Breast epithelium (tissue), 4 donors: ENCODE measurements at regions not wholly inside any gene's neighbourhood (a gene's known extent, or its start where the extent isn't known, plus 50 kb on each side); places are given as distances from the start of the nearest gene placed in this dataset.

Source experiments
- DNase-seq, 2 donors: peaks; one replicate each; pipeline ENCODE4 v3.0.0-alpha.2; 2019; ENCODE audit warnings: low spot score in 2 of 2
- H3K27ac ChIP-seq, 2 donors: fragments of 200-600 bp; sonication (generic) in 1 of 2; one replicate each; pipeline ENCODE4 v1.5.1; 2016 to 2019; ENCODE audit warnings: mild to moderate bottlenecking in 1 of 2
- H3K27me3 ChIP-seq, 2 donors: fragments of 200-600 bp; sonication (generic) in 1 of 2; one replicate each; pipeline versions ENCODE4 v1.5.1 to v1.6.0; 2017 to 2019; ENCODE audit warnings: control low read depth in 1 of 2, mild to moderate bottlenecking in 1 of 2
- H3K36me3 ChIP-seq: fragments of 200-600 bp; one replicate; pipeline ENCODE4 v1.5.1; 2019
- H3K4me1 ChIP-seq, 2 donors: fragments of 200-600 bp; sonication (generic); one replicate each; pipeline ENCODE4 v1.5.1; 2016 to 2019; ENCODE audit warnings: control low read depth in 1 of 2
- H3K4me3 ChIP-seq, 3 donors: fragments of 200-600 bp; sonication (generic); 1 replicate in 2 of 3; 2 replicates in 1 of 3; pipeline ENCODE4 v1.5.1; 2016 to 2019; ENCODE audit warnings: mild to moderate bottlenecking in 3 of 3, moderate library complexity in 2 of 3
- H3K9me3 ChIP-seq, 2 donors: fragments of 200-600 bp; sonication (generic) in 1 of 2; one replicate each; pipeline ENCODE4 v1.5.1; 2016 to 2019; ENCODE audit warnings: control low read depth in 1 of 2
- POLR2A ChIP-seq: fragments of 450-650 bp; IDR thresholded peaks from one replicate; pipeline ENCODE4 v1.6.1; 2016; ENCODE audit warnings: antibody characterized with exemption, mild to moderate bottlenecking, moderate library complexity
- POLR2AphosphoS5 ChIP-seq, 3 donors: sonication (generic); formaldehyde crosslinking; IDR thresholded peaks; one replicate each; pipeline ENCODE4 v1.6.1; 2017; ENCODE audit warnings: antibody characterized with exemption in 3 of 3
- intact Hi-C: fragments of 100-400 bp; cut with DNase I; formaldehyde crosslinking; loops from one replicate; pipeline ENCODE4 v1.15.1; 2023; ENCODE audit warnings: low total_unique reads
- TF ChIP-seq, protein P1 (sequence below), 3 donors: fragments of 450-650 bp; IDR thresholded peaks; one replicate each; pipeline ENCODE4 v1.5.1; 2016 to 2017; ENCODE audit warnings: antibody characterized with exemption in 3 of 3, mild to moderate bottlenecking in 3 of 3, moderate library complexity in 3 of 3

DNA sequence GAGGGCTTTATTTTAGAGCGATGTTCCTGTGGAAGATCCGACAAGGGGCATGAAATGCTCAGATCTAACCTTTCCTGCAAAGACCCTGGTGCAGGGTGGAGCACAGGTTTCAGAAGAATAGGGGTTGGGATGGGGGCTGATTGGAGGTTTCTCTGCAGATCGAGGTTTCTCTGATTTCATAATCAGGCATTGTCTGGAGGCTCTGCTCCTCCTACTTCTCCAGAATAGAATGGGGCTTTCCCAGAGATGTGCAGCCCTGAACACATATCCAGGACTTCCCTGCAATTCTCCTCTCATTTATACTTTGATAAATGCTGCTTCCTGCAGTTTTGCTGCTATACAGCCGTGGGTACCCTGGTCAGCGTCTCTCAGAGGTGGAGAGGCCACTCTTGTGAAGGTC lies 397.6 kb upstream of the BOD1L1 start:
- TF ChIP-seq POLR2A (no peak), POLR2AphosphoS5 (IDR thresholded peaks at IDR 0.05) (no peak)
- no peaks in the 10 kb centered on the region for H3K36me3 ChIP-seq
- H3K4me1 ChIP-seq = no peaks in the 10 kb centered on the region
- no peak overlapping the region for H3K27ac ChIP-seq
- no peaks in the 10 kb centered on the region for H3K27me3 ChIP-seq
- DNase-seq = no peak
- intact Hi-C loops = no loop called here
- no peak overlapping the region for H3K4me3 ChIP-seq
- H3K9me3 ChIP-seq = no peaks in the 10 kb centered on the region

DNA sequence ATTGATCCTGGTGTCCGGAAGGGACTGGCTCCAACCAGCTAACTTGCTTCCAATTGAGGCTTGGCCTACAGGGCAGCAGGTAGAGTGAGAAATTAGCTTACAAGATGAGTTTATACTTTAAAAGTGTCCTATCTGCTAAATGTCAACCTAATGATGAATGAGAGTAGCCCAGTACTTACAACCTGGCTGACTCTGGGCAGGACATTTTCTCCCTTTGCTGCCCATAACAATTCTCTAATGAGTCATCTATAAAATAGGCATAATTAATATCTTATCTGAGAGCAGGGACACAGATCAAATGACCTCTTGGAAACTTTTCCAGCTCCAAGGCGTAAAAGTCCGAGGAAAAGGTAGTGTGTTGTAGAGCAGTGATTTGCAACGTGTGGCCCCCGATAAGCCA lies 398.4 kb upstream of the BOD1L1 start:
- DNase-seq = no peak
- Histone ChIP-seq H3K27ac (no peak overlapping the region), H3K36me3 (no peaks in the 10 kb centered on the region), H3K4me1 (no peaks in the 10 kb centered on the region), H3K9me3 (no peaks in the 10 kb centered on the region), H3K4me3 (no peak overlapping the region), H3K27me3 (no peaks in the 10 kb centered on the region)
- TF ChIP-seq POLR2A = no peak
- TF ChIP-seq, protein P1, sequence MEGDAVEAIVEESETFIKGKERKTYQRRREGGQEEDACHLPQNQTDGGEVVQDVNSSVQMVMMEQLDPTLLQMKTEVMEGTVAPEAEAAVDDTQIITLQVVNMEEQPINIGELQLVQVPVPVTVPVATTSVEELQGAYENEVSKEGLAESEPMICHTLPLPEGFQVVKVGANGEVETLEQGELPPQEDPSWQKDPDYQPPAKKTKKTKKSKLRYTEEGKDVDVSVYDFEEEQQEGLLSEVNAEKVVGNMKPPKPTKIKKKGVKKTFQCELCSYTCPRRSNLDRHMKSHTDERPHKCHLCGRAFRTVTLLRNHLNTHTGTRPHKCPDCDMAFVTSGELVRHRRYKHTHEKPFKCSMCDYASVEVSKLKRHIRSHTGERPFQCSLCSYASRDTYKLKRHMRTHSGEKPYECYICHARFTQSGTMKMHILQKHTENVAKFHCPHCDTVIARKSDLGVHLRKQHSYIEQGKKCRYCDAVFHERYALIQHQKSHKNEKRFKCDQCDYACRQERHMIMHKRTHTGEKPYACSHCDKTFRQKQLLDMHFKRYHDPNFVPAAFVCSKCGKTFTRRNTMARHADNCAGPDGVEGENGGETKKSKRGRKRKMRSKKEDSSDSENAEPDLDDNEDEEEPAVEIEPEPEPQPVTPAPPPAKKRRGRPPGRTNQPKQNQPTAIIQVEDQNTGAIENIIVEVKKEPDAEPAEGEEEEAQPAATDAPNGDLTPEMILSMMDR (IDR thresholded peaks at IDR 0.05) = no peak
- TF ChIP-seq POLR2AphosphoS5 (IDR thresholded peaks at IDR 0.05) = no peak
- intact Hi-C loops = no loop called here

- H3K4me3 ChIP-seq = no peak overlapping the region
- H3K4me1 ChIP-seq = no peaks in the 10 kb centered on the region
- no peak for DNase-seq
- no peaks in the 10 kb centered on the region for H3K27me3 ChIP-seq
- intact Hi-C loops = no loop called here
- H3K36me3 ChIP-seq = no peaks in the 10 kb centered on the region
- no peaks in the 10 kb centered on the region for H3K9me3 ChIP-seq
- no peak overlapping the region for H3K27ac ChIP-seq
- TF ChIP-seq POLR2AphosphoS5 (IDR thresholded peaks at IDR 0.05) = no peak
- TF ChIP-seq, protein P1 (IDR thresholded peaks at IDR 0.05) = no peak
- TF ChIP-seq POLR2A = no peak
These were observed 401.3 kb upstream of the BOD1L1 start for GRCh38 chr4:14028862-14029261.

DNA sequence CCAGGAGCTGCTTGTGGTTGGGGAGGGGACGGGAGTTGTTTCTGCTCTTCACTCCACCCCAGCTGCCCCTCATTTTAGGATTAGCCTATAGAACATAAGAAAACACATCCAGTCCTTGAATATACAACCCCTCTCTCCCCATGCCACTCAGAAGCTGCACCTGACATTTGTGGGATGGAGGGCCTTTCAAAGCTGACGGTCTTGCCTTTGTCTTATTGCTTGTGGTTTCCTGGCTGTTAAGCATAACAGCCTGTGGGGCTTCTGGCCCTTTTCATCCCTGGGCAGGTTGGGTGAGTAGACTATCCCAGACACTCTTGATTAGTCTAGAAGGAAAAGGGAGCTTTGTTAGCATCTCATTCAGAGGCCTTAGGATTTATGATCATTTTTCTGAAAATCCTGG lies 407.6 kb upstream of the BOD1L1 start:
- Histone ChIP-seq H3K27me3 (no peaks in the 10 kb centered on the region), H3K36me3 (no peaks in the 10 kb centered on the region), H3K4me1 (no peaks in the 10 kb centered on the region), H3K4me3 (no peak overlapping the region), H3K9me3 (no peaks in the 10 kb centered on the region), H3K27ac (no peak overlapping the region)
- DNase-seq = no peak
- intact Hi-C loops = loop anchor here (10.0 kb wide), 1 partner anchor 650 kb away; no protein-coding TSS in a partner anchor
- TF ChIP-seq, protein P1 (IDR thresholded peaks at IDR 0.05) = no peak
- TF ChIP-seq POLR2AphosphoS5 (IDR thresholded peaks at IDR 0.05) (no peak), POLR2A (no peak)

DNA sequence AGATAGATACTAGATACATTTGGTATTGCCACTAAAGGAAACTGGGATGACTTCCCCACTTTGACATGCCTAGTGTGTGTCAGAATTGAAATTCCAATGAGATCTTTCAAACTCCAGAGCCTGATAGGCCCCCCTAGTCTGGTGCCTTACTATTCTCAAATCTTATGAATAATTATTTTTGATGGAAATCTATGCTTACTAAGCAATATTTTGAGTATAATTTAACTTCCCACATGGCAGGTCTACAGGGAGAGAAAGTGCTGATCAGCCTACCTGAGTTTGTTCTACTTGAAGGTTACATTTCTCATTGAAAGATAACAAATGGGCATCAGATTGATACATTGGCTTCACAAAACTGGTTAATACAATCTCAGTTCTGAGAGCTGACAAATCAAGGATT lies 415.7 kb upstream of the BOD1L1 start:
- DNase-seq = no peak
- Histone ChIP-seq H3K27me3 (no peaks in the 10 kb centered on the region), H3K4me3 (no peak overlapping the region), H3K9me3 (no peaks in the 10 kb centered on the region), H3K27ac (no peak overlapping the region), H3K36me3 (no peaks in the 10 kb centered on the region), H3K4me1 (no peaks in the 10 kb centered on the region)
- intact Hi-C loops = no loop called here
- TF ChIP-seq POLR2A (no peak), POLR2AphosphoS5 (IDR thresholded peaks at IDR 0.05) (no peak)
- TF ChIP-seq, protein P1 (IDR thresholded peaks at IDR 0.05) = no peak

GRCh38 chr4:14046642-14047041 lies 419.1 kb upstream of the BOD1L1 start:
- Histone ChIP-seq H3K27ac (no peak overlapping the region), H3K36me3 (no peaks in the 10 kb centered on the region), H3K4me3 (no peak overlapping the region), H3K27me3 (no peaks in the 10 kb centered on the region), H3K9me3 (no peaks in the 10 kb centered on the region), H3K4me1 (no peaks in the 10 kb centered on the region)
- no peak for DNase-seq
- intact Hi-C loops = no loop called here
- no peak for TF ChIP-seq POLR2A
- no peak for TF ChIP-seq POLR2AphosphoS5 (IDR thresholded peaks at IDR 0.05)
- TF ChIP-seq, protein P1 (IDR thresholded peaks at IDR 0.05) = no peak
